Bronchial epithelial cell (primary cell): ENCODE measurements at regions not wholly inside any gene's neighbourhood (a gene's known extent, or its start where the extent isn't known, plus 50 kb on each side); places are given as distances from the start of the nearest gene placed in this dataset.

Experiments
- DNase-seq: peaks from one replicate; pipeline ENCODE4 v3.0.0-alpha.2; 2010; ENCODE audit warnings: low read depth
- FAIRE-seq: peaks from 2 replicates; lab custom pipeline; 2011; peaks lifted over from hg19 to GRCh38; lab: Jason Lieb, UNC
- H3K27me3 ChIP-seq: 2 replicates; pipeline ENCODE4 v1.5.1; 2011; ENCODE audit warnings: low read length; ENCODE audit not compliant: control insufficient read depth, insufficient read depth
- H3K36me3 ChIP-seq: 2 replicates; pipeline ENCODE4 v1.5.1; 2011; ENCODE audit warnings: low read length; ENCODE audit not compliant: control insufficient read depth, insufficient read depth
- H3K4me3 ChIP-seq: 2 replicates; pipeline ENCODE4 v1.5.1; 2011; ENCODE audit warnings: mild to moderate bottlenecking, low read depth, low read length, control low read depth
- TF ChIP-seq, protein P1 (sequence below): IDR thresholded peaks from 2 replicates; pipeline ENCODE4 v1.5.1; 2011; ENCODE audit warnings: mild to moderate bottlenecking, moderate library complexity, low read length, control low read depth, inconsistent platforms; ENCODE audit not compliant: insufficient read depth, severe bottlenecking

DNA sequence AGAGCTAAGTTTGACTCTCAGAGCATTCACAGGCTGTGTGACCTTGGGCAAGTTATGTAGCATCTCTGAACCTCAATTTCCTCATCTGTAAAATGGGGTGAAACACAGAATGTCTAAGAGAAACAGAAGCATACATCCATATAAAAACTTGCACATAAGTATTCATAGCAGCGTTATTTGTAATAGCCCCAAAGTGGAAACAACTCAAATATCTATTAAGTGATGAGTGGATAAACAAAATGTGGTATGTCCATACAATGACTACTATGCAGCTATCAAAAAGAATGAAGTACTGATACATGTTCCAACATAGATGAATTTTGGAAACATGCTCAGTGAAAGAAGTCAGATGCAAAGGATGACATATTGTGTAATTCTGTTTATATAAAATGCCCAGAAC lies 201.8 kb upstream of the KBTBD8 start:
- TF ChIP-seq, protein P1, sequence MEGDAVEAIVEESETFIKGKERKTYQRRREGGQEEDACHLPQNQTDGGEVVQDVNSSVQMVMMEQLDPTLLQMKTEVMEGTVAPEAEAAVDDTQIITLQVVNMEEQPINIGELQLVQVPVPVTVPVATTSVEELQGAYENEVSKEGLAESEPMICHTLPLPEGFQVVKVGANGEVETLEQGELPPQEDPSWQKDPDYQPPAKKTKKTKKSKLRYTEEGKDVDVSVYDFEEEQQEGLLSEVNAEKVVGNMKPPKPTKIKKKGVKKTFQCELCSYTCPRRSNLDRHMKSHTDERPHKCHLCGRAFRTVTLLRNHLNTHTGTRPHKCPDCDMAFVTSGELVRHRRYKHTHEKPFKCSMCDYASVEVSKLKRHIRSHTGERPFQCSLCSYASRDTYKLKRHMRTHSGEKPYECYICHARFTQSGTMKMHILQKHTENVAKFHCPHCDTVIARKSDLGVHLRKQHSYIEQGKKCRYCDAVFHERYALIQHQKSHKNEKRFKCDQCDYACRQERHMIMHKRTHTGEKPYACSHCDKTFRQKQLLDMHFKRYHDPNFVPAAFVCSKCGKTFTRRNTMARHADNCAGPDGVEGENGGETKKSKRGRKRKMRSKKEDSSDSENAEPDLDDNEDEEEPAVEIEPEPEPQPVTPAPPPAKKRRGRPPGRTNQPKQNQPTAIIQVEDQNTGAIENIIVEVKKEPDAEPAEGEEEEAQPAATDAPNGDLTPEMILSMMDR: no peak
- Histone ChIP-seq H3K4me3 (no peak overlapping the region), H3K27me3 (peaks cover 2% of the 10 kb centered on the region), H3K36me3 (no peaks in the 10 kb centered on the region)
- DNase-seq: no peak
- no peak for FAIRE-seq

DNA sequence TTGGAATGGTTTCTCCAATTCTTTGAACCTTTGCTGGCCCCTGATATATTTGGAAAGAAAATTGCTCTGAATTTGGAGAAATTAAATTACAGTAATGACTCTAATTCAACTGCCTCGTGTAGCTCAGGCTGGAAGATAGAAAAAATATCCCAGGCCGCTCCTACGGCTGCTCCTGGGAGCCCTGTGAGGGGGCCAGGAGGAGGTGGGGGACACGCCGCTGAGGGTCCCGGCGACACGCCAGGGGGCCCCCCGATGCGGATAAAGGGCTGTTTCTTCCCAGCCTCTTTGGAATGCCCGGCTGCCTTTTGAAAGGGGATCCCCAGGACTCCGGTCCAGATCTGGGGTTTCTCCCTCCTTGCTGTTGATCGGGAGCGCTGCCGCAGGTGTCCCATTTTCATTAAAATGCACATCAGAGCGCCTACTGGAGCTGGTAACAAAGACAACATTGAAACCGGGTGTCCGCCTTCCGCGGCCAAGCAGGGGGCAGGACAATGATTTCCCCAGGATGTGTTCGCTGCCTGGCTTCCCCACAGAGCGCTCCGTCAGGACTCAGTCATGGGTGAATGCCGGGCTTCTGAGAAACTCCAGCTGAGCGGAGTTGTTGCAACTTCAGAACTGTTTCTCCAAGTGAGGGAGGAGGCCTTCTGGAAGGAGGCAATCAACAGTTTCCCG lies 200.1 kb upstream of the KBTBD8 start:
- DNase-seq: no peak
- Histone ChIP-seq H3K36me3 (no peaks in the 10 kb centered on the region), H3K27me3 (no peaks in the 10 kb centered on the region), H3K4me3 (no peak overlapping the region)
- TF ChIP-seq, protein P1: no peak
- no peak for FAIRE-seq

DNA sequence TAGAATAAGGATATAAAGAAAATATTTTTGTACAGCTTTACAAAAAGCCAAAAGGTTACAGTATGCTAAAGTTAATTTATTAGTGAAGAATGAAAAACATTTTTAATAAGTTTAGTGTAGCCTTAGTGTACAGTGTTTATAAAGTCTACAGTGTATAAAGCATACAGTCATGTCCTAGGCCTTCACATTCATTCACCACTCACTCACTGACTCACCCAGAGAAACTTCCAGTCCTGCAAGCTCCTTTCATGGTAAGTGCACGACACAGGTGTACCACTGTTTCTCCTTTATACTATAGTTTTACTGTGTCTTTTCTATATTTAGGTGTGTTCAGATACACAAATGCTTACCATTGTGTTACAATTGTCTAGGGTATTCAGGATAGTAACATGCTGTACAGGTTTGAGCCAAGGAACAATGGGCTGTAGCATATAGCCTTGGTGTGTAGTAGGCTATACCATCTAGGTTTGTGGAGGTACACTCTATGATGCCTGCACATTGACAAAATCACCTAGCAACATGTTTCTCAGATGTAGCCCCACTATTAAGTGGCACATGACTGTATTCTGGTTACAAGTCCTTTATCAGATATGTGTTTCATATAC lies 197.1 kb upstream of the KBTBD8 start:
- FAIRE-seq: no peak
- TF ChIP-seq, protein P1: no peak
- Histone ChIP-seq H3K36me3 (no peaks in the 10 kb centered on the region), H3K27me3 (no peaks in the 10 kb centered on the region), H3K4me3 (no peak overlapping the region)
- peak; percentile 67 for DNase-seq

- DNase-seq (no peak), FAIRE-seq (no peak)
- Histone ChIP-seq H3K36me3 (no peaks in the 10 kb centered on the region), H3K4me3 (no peak overlapping the region), H3K27me3 (no peaks in the 10 kb centered on the region)
- TF ChIP-seq, protein P1: no peak
Observed at GRCh38 chr3:66803206-66803605, 194.9 kb upstream of the KBTBD8 start.

GRCh38 chr3:66803721-66804695 lies 194.1 kb upstream of the KBTBD8 start:
- no peaks in the 10 kb centered on the region for H3K36me3 ChIP-seq
- TF ChIP-seq, protein P1: no peak
- DNase-seq: no peak
- no peak overlapping the region for H3K4me3 ChIP-seq
- no peaks in the 10 kb centered on the region for H3K27me3 ChIP-seq
- no peak for FAIRE-seq
